GM12878 (cell line): ENCODE measurements at regions not wholly inside any gene's neighbourhood (a gene's known extent, or its start where the extent isn't known, plus 50 kb on each side); places are given as distances from the start of the nearest gene placed in this dataset.

Source experiments
- DPF2 ChIP-seq: fragments of 450-650 bp; IDR thresholded peaks from 2 replicates; pipeline ENCODE4 v1.6.1; 2017; ENCODE audit warnings: mild to moderate bottlenecking
- NRF1 ChIP-seq: conservative IDR thresholded peaks from 2 replicates; pipeline ENCODE4 v1.6.1; 2011; ENCODE audit warnings: mild to moderate bottlenecking, low read depth, low read length, improper control_type of control experiment
- POLR2AphosphoS2 ChIP-seq: IDR thresholded peaks from 2 replicates; pipeline ENCODE4 v1.6.1; 2011; ENCODE audit warnings: low read depth, mild to moderate bottlenecking, low read length, improper control_type of control experiment, moderate library complexity
- RAD51 ChIP-seq: fragments of 450-650 bp; IDR thresholded peaks from 2 replicates; pipeline ENCODE4 v1.6.1; 2016; ENCODE audit warnings: moderate library complexity, mild to moderate bottlenecking, inconsistent platforms
- TAF1 ChIP-seq: IDR thresholded peaks from 2 replicates; pipeline ENCODE4 v1.6.1; 2011; ENCODE audit warnings: mild to moderate bottlenecking, low read depth, low read length, borderline replicate concordance
- ZSCAN29 ChIP-seq: fragments of 450-650 bp; IDR thresholded peaks from 2 replicates; pipeline ENCODE4 v1.6.1; 2017; ENCODE audit warnings: mild to moderate bottlenecking, moderate library complexity
- TF ChIP-seq, protein P1 (sequence below): fragments of 450-650 bp; IDR thresholded peaks from 2 replicates; pipeline ENCODE4 v1.6.1; 2018; ENCODE audit warnings: borderline replicate concordance, mild to moderate bottlenecking; ENCODE audit not compliant: partially characterized antibody
- TF ChIP-seq, protein P2 (sequence below): fragments of 450-650 bp; IDR thresholded peaks from 2 replicates; pipeline ENCODE4 v1.6.1; 2017; ENCODE audit warnings: mild to moderate bottlenecking, moderate library complexity
- TF ChIP-seq, protein P3 (sequence below): fragments of 450-650 bp; IDR thresholded peaks from 2 replicates; pipeline ENCODE4 v1.6.1; 2017; ENCODE audit warnings: mild to moderate bottlenecking, low read depth, inconsistent platforms; ENCODE audit not compliant: poor library complexity, severe bottlenecking
- TF ChIP-seq, protein P4 (sequence below): IDR thresholded peaks from 2 replicates; pipeline ENCODE4 v1.6.1; 2012; ENCODE audit warnings: low read depth, low read length, improper control_type of control experiment
- TF ChIP-seq, protein P5 (sequence below): fragments of 450-650 bp; IDR thresholded peaks from 2 replicates; pipeline ENCODE4 v1.6.1; 2018; ENCODE audit warnings: mild to moderate bottlenecking, low read depth, moderate library complexity; ENCODE audit not compliant: partially characterized antibody

DNA sequence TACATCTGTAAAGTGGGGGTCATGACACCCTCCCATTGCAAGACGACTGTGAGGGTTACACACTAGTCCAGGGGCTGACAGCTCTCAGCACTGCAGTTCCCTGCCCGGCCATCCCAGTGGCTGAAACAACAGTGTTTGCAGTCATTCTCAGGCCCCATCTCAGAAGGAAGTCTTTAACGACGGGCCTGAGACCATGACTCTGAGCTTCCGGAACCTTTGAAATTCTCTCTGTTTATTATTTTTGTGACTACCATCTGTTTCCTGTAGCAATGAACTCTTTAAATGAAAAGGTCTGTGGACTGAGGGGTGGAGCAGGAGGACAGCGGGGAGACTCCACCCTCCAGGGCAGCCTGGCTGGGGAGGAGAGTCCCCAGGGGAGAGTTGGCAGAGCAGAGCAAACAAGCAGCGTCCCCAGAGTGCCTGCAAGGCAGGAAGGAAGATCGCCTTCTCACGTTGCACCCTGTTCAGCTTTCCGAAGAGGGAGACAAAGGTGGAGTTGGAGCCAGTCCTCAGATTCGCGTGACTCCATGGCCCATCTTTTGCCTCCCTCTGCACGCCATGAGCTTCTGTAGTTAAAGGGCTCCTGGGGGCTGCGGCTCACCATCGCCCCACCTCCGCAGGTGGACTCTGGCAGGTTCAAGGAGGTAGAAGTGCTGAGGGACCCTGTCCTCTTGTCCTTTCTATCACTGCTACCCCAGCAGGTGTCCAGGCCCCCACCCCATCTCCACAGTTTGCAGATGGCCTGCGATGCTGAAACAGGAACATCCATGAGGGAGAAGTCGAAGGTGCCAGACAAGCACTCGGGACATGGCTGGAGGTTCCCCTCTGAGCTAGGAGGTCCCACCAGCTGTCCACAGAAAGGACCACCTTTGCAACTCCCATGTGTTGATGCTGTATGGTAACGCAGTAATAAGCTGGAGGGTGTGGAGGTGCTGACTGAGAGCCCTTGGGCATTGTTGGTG, 525.8 kb upstream of the PROK2 start (continued):
- TF ChIP-seq, protein P1, sequence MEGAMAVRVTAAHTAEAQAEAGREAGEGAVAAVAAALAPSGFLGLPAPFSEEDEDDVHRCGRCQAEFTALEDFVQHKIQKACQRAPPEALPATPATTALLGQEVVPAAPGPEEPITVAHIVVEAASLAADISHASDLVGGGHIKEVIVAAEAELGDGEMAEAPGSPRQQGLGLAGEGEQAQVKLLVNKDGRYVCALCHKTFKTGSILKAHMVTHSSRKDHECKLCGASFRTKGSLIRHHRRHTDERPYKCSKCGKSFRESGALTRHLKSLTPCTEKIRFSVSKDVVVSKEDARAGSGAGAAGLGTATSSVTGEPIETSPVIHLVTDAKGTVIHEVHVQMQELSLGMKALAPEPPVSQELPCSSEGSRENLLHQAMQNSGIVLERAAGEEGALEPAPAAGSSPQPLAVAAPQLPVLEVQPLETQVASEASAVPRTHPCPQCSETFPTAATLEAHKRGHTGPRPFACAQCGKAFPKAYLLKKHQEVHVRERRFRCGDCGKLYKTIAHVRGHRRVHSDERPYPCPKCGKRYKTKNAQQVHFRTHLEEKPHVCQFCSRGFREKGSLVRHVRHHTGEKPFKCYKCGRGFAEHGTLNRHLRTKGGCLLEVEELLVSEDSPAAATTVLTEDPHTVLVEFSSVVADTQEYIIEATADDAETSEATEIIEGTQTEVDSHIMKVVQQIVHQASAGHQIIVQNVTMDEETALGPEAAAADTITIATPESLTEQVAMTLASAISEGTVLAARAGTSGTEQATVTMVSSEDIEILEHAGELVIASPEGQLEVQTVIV: no peak
- TF ChIP-seq NRF1 (no peak), POLR2AphosphoS2 (no peak), TAF1 (no peak), ZSCAN29 (no peak), DPF2 (no peak), RAD51 (no peak)
- TF ChIP-seq, protein P2, sequence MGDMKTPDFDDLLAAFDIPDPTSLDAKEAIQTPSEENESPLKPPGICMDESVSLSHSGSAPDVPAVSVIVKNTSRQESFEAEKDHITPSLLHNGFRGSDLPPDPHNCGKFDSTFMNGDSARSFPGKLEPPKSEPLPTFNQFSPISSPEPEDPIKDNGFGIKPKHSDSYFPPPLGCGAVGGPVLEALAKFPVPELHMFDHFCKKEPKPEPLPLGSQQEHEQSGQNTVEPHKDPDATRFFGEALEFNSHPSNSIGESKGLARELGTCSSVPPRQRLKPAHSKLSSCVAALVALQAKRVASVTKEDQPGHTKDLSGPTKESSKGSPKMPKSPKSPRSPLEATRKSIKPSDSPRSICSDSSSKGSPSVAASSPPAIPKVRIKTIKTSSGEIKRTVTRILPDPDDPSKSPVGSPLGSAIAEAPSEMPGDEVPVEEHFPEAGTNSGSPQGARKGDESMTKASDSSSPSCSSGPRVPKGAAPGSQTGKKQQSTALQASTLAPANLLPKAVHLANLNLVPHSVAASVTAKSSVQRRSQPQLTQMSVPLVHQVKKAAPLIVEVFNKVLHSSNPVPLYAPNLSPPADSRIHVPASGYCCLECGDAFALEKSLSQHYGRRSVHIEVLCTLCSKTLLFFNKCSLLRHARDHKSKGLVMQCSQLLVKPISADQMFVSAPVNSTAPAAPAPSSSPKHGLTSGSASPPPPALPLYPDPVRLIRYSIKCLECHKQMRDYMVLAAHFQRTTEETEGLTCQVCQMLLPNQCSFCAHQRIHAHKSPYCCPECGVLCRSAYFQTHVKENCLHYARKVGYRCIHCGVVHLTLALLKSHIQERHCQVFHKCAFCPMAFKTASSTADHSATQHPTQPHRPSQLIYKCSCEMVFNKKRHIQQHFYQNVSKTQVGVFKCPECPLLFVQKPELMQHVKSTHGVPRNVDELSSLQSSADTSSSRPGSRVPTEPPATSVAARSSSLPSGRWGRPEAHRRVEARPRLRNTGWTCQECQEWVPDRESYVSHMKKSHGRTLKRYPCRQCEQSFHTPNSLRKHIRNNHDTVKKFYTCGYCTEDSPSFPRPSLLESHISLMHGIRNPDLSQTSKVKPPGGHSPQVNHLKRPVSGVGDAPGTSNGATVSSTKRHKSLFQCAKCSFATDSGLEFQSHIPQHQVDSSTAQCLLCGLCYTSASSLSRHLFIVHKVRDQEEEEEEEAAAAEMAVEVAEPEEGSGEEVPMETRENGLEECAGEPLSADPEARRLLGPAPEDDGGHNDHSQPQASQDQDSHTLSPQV: no peak
- TF ChIP-seq, protein P3, sequence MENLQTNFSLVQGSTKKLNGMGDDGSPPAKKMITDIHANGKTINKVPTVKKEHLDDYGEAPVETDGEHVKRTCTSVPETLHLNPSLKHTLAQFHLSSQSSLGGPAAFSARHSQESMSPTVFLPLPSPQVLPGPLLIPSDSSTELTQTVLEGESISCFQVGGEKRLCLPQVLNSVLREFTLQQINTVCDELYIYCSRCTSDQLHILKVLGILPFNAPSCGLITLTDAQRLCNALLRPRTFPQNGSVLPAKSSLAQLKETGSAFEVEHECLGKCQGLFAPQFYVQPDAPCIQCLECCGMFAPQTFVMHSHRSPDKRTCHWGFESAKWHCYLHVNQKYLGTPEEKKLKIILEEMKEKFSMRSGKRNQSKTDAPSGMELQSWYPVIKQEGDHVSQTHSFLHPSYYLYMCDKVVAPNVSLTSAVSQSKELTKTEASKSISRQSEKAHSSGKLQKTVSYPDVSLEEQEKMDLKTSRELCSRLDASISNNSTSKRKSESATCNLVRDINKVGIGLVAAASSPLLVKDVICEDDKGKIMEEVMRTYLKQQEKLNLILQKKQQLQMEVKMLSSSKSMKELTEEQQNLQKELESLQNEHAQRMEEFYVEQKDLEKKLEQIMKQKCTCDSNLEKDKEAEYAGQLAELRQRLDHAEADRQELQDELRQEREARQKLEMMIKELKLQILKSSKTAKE: peak; percentile 50
- TF ChIP-seq, protein P4, sequence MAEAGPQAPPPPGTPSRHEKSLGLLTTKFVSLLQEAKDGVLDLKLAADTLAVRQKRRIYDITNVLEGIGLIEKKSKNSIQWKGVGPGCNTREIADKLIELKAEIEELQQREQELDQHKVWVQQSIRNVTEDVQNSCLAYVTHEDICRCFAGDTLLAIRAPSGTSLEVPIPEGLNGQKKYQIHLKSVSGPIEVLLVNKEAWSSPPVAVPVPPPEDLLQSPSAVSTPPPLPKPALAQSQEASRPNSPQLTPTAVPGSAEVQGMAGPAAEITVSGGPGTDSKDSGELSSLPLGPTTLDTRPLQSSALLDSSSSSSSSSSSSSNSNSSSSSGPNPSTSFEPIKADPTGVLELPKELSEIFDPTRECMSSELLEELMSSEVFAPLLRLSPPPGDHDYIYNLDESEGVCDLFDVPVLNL: no peak
- TF ChIP-seq, protein P5, sequence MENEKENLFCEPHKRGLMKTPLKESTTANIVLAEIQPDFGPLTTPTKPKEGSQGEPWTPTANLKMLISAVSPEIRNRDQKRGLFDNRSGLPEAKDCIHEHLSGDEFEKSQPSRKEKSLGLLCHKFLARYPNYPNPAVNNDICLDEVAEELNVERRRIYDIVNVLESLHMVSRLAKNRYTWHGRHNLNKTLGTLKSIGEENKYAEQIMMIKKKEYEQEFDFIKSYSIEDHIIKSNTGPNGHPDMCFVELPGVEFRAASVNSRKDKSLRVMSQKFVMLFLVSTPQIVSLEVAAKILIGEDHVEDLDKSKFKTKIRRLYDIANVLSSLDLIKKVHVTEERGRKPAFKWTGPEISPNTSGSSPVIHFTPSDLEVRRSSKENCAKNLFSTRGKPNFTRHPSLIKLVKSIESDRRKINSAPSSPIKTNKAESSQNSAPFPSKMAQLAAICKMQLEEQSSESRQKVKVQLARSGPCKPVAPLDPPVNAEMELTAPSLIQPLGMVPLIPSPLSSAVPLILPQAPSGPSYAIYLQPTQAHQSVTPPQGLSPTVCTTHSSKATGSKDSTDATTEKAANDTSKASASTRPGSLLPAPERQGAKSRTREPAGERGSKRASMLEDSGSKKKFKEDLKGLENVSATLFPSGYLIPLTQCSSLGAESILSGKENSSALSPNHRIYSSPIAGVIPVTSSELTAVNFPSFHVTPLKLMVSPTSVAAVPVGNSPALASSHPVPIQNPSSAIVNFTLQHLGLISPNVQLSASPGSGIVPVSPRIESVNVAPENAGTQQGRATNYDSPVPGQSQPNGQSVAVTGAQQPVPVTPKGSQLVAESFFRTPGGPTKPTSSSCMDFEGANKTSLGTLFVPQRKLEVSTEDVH: no peak
